Colonic mucosa (tissue), 4 donors: ENCODE measurements at regions not wholly inside any gene's neighbourhood (a gene's known extent, or its start where the extent isn't known, plus 50 kb on each side); places are given as distances from the start of the nearest gene placed in this dataset.

ENCODE experiments used
- DNase-seq: peaks from one replicate; pipeline ENCODE4 v3.0.0-alpha.2; 2020
- H3K27ac ChIP-seq: fragments of 200-600 bp; one replicate; pipeline ENCODE4 v1.8.0; 2021
- H3K27me3 ChIP-seq: fragments of 200-600 bp; one replicate; pipeline ENCODE4 v1.8.0; 2021
- H3K36me3 ChIP-seq: fragments of 200-600 bp; one replicate; pipeline ENCODE4 v1.8.0; 2021
- H3K4me1 ChIP-seq: fragments of 200-600 bp; one replicate; pipeline ENCODE4 v1.8.0; 2021; ENCODE audit warnings: mild to moderate bottlenecking
- H3K4me3 ChIP-seq: fragments of 200-600 bp; one replicate; pipeline ENCODE4 v1.8.0; 2021
- H3K9ac ChIP-seq, 2 donors: one replicate each; pipeline ENCODE4 v1.7.0; 2013; ENCODE audit warnings: control low read depth in 2 of 2, low read depth in 2 of 2, low read length in 2 of 2
- H3K9me3 ChIP-seq: fragments of 200-600 bp; one replicate; pipeline ENCODE4 v1.8.0; 2021
- intact Hi-C: fragments of 100-400 bp; cut with DNase I; formaldehyde crosslinking; loops from one replicate; pipeline ENCODE4 v1.14.1; 2022
- TF ChIP-seq, protein P1 (sequence below): fragments of 200-600 bp; IDR thresholded peaks from one replicate; pipeline ENCODE4 v1.8.0; 2022; ENCODE audit warnings: antibody characterized with exemption, mild to moderate bottlenecking
- donor health status: healthy.
- donor health status: DM: no; HTN: no; CAD: no.
- donor health status: DM: no; HTN: no; CAD: no.

DNA sequence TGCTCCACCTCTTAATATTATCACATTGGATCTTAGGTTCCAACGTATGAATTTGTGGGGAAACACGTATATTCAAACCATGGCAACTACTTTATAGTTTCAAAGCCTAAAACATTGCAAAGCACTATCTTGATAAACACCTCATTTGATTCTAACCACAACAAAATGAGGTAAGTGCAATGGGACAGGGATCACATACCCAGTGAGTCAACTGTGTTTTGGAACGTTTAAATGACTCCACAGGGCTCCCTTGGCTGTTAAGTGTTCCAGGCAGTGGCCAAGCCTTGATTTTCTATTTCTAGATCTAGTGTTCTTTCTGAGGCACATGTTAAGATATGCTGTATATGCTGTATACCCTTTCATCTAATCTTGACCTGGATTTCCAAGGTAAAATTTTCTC is 54.5 kb upstream of the C1QTNF7 start:
- TF ChIP-seq, protein P1, sequence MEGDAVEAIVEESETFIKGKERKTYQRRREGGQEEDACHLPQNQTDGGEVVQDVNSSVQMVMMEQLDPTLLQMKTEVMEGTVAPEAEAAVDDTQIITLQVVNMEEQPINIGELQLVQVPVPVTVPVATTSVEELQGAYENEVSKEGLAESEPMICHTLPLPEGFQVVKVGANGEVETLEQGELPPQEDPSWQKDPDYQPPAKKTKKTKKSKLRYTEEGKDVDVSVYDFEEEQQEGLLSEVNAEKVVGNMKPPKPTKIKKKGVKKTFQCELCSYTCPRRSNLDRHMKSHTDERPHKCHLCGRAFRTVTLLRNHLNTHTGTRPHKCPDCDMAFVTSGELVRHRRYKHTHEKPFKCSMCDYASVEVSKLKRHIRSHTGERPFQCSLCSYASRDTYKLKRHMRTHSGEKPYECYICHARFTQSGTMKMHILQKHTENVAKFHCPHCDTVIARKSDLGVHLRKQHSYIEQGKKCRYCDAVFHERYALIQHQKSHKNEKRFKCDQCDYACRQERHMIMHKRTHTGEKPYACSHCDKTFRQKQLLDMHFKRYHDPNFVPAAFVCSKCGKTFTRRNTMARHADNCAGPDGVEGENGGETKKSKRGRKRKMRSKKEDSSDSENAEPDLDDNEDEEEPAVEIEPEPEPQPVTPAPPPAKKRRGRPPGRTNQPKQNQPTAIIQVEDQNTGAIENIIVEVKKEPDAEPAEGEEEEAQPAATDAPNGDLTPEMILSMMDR, result no peak
- Histone ChIP-seq H3K4me1 (no peaks in the 10 kb centered on the region), H3K9ac (no peak overlapping the region), H3K4me3 (no peak overlapping the region), H3K9me3 (no peaks in the 10 kb centered on the region), H3K36me3 (no peaks in the 10 kb centered on the region), H3K27me3 (no peaks in the 10 kb centered on the region), H3K27ac (no peak overlapping the region)
- intact Hi-C loops, result no loop called here
- DNase-seq, result no peak

DNA sequence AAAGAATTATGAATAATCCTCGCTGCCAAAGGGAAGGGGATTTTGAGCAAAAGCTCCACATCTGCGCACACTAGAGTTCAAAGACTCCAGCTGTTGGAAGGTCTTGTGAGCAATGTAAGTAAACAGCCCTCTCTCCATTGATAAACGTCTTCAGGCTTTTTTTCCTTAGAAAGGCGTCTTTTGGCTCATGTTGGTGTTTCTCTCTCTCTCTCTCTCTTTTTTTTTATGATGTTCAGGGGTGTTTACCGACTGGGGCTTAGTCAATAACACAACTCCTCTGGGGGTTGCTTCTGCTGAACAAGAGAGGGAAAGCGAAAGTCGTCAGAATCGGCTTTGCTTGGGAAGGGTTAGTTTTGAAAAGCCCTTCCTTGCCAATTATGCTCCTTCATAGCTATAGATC is 53.2 kb upstream of the C1QTNF7 start:
- no peak overlapping the region for H3K9ac ChIP-seq
- intact Hi-C loops, result no loop called here
- peak overlapping the region; percentile 27 for H3K27ac ChIP-seq
- no peak for DNase-seq
- no peaks in the 10 kb centered on the region for H3K9me3 ChIP-seq
- H3K27me3 ChIP-seq, result no peaks in the 10 kb centered on the region
- TF ChIP-seq, protein P1, result no peak
- H3K4me3 ChIP-seq, result no peak overlapping the region
- H3K36me3 ChIP-seq, result no peaks in the 10 kb centered on the region
- no peaks in the 10 kb centered on the region for H3K4me1 ChIP-seq

DNA sequence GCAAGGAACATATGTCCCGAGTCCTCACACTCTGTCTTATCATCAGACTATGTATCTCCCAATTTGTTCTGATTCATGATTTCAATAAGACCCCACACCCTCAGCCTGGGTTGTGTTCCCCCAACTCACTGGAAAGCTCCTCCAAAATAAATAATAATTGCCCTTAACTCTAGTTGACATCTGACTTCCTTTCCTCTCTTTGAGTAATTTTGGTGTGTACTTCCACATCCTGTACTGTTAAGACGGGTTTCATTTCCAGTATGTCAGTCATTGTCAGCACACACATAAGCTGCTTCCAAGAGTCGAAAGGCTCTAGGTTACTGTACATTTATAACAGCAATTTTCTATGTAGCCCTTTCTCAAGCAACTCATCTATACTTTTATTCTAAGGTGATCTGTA is 52.2 kb upstream of the C1QTNF7 start:
- TF ChIP-seq, protein P1, result no peak
- Histone ChIP-seq H3K27ac (no peak overlapping the region), H3K4me1 (no peaks in the 10 kb centered on the region), H3K36me3 (no peaks in the 10 kb centered on the region), H3K4me3 (no peak overlapping the region), H3K9me3 (no peaks in the 10 kb centered on the region), H3K9ac (no peak overlapping the region), H3K27me3 (no peaks in the 10 kb centered on the region)
- no peak for DNase-seq
- intact Hi-C loops, result no loop called here

DNA sequence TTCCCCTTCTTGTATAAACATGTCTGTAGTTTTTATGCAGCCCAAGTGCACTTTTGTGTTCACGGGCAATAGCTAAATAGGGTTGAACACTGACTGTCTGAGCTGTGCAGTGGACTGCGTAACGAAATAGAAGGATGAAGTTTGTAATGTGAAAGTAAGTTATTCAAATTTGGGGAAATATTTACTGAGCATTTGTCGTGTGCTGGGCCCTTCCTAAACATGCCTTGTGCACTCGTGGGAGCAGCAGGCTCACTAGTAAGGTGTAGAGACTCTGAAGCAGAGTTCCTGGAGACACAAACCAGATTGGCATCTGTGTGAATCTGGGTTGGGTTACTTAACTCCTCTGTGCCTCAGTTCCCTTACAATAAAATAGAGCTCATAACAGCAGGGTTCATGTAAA is 51.7 kb upstream of the C1QTNF7 start:
- H3K36me3 ChIP-seq, result no peaks in the 10 kb centered on the region
- intact Hi-C loops, result no loop called here
- H3K9me3 ChIP-seq, result no peaks in the 10 kb centered on the region
- H3K4me3 ChIP-seq, result no peak overlapping the region
- H3K9ac ChIP-seq, result no peak overlapping the region
- H3K4me1 ChIP-seq, result no peaks in the 10 kb centered on the region
- TF ChIP-seq, protein P1, result no peak
- peak overlapping the region; percentile 1 for H3K27ac ChIP-seq
- DNase-seq, result no peak
- H3K27me3 ChIP-seq, result no peaks in the 10 kb centered on the region

DNA sequence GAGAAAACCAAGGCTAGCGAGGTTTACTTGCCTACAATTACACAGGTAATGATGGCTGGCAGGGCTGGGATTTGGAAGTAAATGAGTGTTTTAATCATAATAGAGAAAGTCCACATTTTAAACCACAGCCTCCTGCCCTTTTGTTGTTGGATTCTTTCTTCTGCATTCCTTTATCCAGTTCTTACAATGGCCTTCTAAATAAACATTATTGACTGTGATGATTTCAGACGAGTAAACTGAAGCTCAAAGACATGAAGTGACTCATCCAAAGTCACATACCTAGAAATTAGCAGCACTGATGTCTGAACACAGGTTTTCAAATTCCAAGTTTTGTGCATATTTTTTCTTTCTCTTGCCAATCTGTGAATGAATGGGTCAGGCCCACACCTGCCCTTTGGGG is 51.2 kb upstream of the C1QTNF7 start:
- TF ChIP-seq, protein P1, result no peak
- intact Hi-C loops, result no loop called here
- Histone ChIP-seq H3K36me3 (no peaks in the 10 kb centered on the region), H3K9ac (no peak overlapping the region), H3K4me3 (no peak overlapping the region), H3K9me3 (no peaks in the 10 kb centered on the region), H3K27ac (peak overlapping the region; percentile 1), H3K27me3 (no peaks in the 10 kb centered on the region), H3K4me1 (no peaks in the 10 kb centered on the region)
- DNase-seq, result no peak
